Adipocyte (in vitro differentiated cells): ENCODE measurements at regions not wholly inside any gene's neighbourhood (a gene's known extent, or its start where the extent isn't known, plus 50 kb on each side); places are given as distances from the start of the nearest gene placed in this dataset.

Experiments
- DNase-seq: peaks from one replicate; pipeline ENCODE4 v3.0.0-alpha.2; 2015; ENCODE audit warnings: low read depth
- H3K27me3 ChIP-seq: replicated peaks from 2 replicates; pipeline ENCODE4 v1.7.0; 2013; ENCODE audit warnings: mild to moderate bottlenecking, low read length, moderate library complexity; ENCODE audit not compliant: control insufficient read depth, insufficient read depth
- H3K36me3 ChIP-seq: 2 replicates; pipeline ENCODE4 v1.7.0; 2013; ENCODE audit warnings: low read length, mild to moderate bottlenecking, moderate library complexity; ENCODE audit not compliant: control insufficient read depth, insufficient read depth, severe bottlenecking
- H3K4me1 ChIP-seq: 2 replicates; pipeline ENCODE4 v1.7.0; 2013; ENCODE audit warnings: mild to moderate bottlenecking, low read length, moderate library complexity; ENCODE audit not compliant: control insufficient read depth, insufficient read depth
- H3K4me3 ChIP-seq: 2 replicates; pipeline ENCODE4 v1.7.0; 2013; ENCODE audit warnings: mild to moderate bottlenecking, low read length, moderate library complexity
- H3K9ac ChIP-seq: 2 replicates; pipeline ENCODE4 v1.7.0; 2013; ENCODE audit warnings: mild to moderate bottlenecking, low read length, moderate library complexity
- H3K9me3 ChIP-seq: 2 replicates; pipeline ENCODE4 v1.7.0; 2013; ENCODE audit warnings: mild to moderate bottlenecking, low read length, moderate library complexity; ENCODE audit not compliant: control insufficient read depth

GRCh38 chrX:5640071-5640470, 588.6 kb downstream of the NLGN4X start:
- no peaks in the 10 kb centered on the region for H3K9me3 ChIP-seq
- H3K9ac ChIP-seq: no peak overlapping the region
- DNase-seq: no peak
- H3K27me3 ChIP-seq: no peaks in the 10 kb centered on the region
- H3K4me3 ChIP-seq: no peak overlapping the region
- H3K4me1 ChIP-seq: no peaks in the 10 kb centered on the region
- H3K36me3 ChIP-seq: no peaks in the 10 kb centered on the region

- H3K9me3 ChIP-seq: no peaks in the 10 kb centered on the region
- no peak for DNase-seq
- no peaks in the 10 kb centered on the region for H3K36me3 ChIP-seq
- no peaks in the 10 kb centered on the region for H3K4me1 ChIP-seq
- H3K27me3 ChIP-seq: no peaks in the 10 kb centered on the region
- no peak overlapping the region for H3K9ac ChIP-seq
- H3K4me3 ChIP-seq: no peak overlapping the region
These were observed 590.1 kb downstream of the NLGN4X start for GRCh38 chrX:5638572-5638971.

GRCh38 chrX:5632887-5633286, 595.8 kb downstream of the NLGN4X start:
- H3K36me3 ChIP-seq: no peaks in the 10 kb centered on the region
- no peak for DNase-seq
- peaks cover 4% of the 10 kb centered on the region for H3K9me3 ChIP-seq
- H3K9ac ChIP-seq: no peak overlapping the region
- H3K27me3 ChIP-seq: no peaks in the 10 kb centered on the region
- no peaks in the 10 kb centered on the region for H3K4me1 ChIP-seq
- no peak overlapping the region for H3K4me3 ChIP-seq

- H3K36me3 ChIP-seq: no peaks in the 10 kb centered on the region
- H3K4me3 ChIP-seq: no peak overlapping the region
- H3K9ac ChIP-seq: no peak overlapping the region
- no peak for DNase-seq
- peaks cover 4% of the 10 kb centered on the region for H3K9me3 ChIP-seq
- no peaks in the 10 kb centered on the region for H3K4me1 ChIP-seq
- no peaks in the 10 kb centered on the region for H3K27me3 ChIP-seq
These were observed 596.5 kb downstream of the NLGN4X start for GRCh38 chrX:5632061-5632614.

GRCh38 chrX:5617666-5618065, 611.0 kb downstream of the NLGN4X start:
- no peak for DNase-seq

GRCh38 chrX:5595570-5595969, 633.1 kb downstream of the NLGN4X start:
- Histone ChIP-seq H3K4me1 (no peaks in the 10 kb centered on the region), H3K9me3 (peaks cover 5% of the 10 kb centered on the region), H3K4me3 (no peak overlapping the region), H3K36me3 (no peaks in the 10 kb centered on the region), H3K27me3 (no peaks in the 10 kb centered on the region), H3K9ac (no peak overlapping the region)
- no peak for DNase-seq

More at GRCh38 chrX:5617666-5618065, 611.0 kb downstream of the NLGN4X start:
- peaks cover 3% of the 10 kb centered on the region for H3K9me3 ChIP-seq
- H3K4me1 ChIP-seq: no peaks in the 10 kb centered on the region
- H3K4me3 ChIP-seq: no peak overlapping the region
- no peaks in the 10 kb centered on the region for H3K27me3 ChIP-seq
- no peaks in the 10 kb centered on the region for H3K36me3 ChIP-seq
- no peak overlapping the region for H3K9ac ChIP-seq

- Histone ChIP-seq H3K36me3 (no peaks in the 10 kb centered on the region), H3K4me1 (no peaks in the 10 kb centered on the region), H3K9me3 (peaks cover 19% of the 10 kb centered on the region)
These were observed 641.9 kb downstream of the NLGN4X start for GRCh38 chrX:5586726-5587125.

GRCh38 chrX:5575407-5575806, 653.3 kb downstream of the NLGN4X start:
- DNase-seq: no peak
- Histone ChIP-seq H3K27me3 (no peaks in the 10 kb centered on the region), H3K9me3 (peaks cover 6% of the 10 kb centered on the region), H3K36me3 (no peaks in the 10 kb centered on the region), H3K4me1 (no peaks in the 10 kb centered on the region), H3K9ac (no peak overlapping the region), H3K4me3 (no peak overlapping the region)

More at GRCh38 chrX:5586726-5587125, 641.9 kb downstream of the NLGN4X start:
- Histone ChIP-seq H3K27me3 (no peaks in the 10 kb centered on the region), H3K4me3 (no peak overlapping the region), H3K9ac (no peak overlapping the region)
- no peak for DNase-seq

- Histone ChIP-seq H3K9ac (no peak overlapping the region), H3K9me3 (no peaks in the 10 kb centered on the region), H3K36me3 (no peaks in the 10 kb centered on the region), H3K4me1 (no peaks in the 10 kb centered on the region), H3K27me3 (no peaks in the 10 kb centered on the region), H3K4me3 (no peak overlapping the region)
- DNase-seq: no peak
These were observed 659.7 kb downstream of the NLGN4X start for GRCh38 chrX:5568934-5569333.

GRCh38 chrX:5559386-5559785, 669.3 kb downstream of the NLGN4X start:
- Histone ChIP-seq H3K9me3 (peaks cover 13% of the 10 kb centered on the region), H3K27me3 (no peaks in the 10 kb centered on the region), H3K9ac (no peak overlapping the region), H3K4me3 (no peak overlapping the region), H3K4me1 (no peaks in the 10 kb centered on the region), H3K36me3 (no peaks in the 10 kb centered on the region)
- DNase-seq: no peak

GRCh38 chrX:5549512-5549911, 679.2 kb downstream of the NLGN4X start:
- Histone ChIP-seq H3K4me3 (no peak overlapping the region), H3K27me3 (no peaks in the 10 kb centered on the region), H3K36me3 (no peaks in the 10 kb centered on the region), H3K4me1 (no peaks in the 10 kb centered on the region), H3K9me3 (peaks cover 5% of the 10 kb centered on the region), H3K9ac (no peak overlapping the region)
- DNase-seq: no peak

- Histone ChIP-seq H3K4me1 (no peaks in the 10 kb centered on the region), H3K4me3 (no peak overlapping the region), H3K27me3 (no peaks in the 10 kb centered on the region), H3K9me3 (no peaks in the 10 kb centered on the region), H3K36me3 (no peaks in the 10 kb centered on the region), H3K9ac (no peak overlapping the region)
- DNase-seq: no peak
These were observed 691.6 kb downstream of the NLGN4X start for GRCh38 chrX:5537098-5537497.
